ENCODE measurements at regions not wholly inside any gene's neighbourhood (a gene's known extent, or its start where the extent isn't known, plus 50 kb on each side); places are given as distances from the start of the nearest gene placed in this dataset.

DNA sequence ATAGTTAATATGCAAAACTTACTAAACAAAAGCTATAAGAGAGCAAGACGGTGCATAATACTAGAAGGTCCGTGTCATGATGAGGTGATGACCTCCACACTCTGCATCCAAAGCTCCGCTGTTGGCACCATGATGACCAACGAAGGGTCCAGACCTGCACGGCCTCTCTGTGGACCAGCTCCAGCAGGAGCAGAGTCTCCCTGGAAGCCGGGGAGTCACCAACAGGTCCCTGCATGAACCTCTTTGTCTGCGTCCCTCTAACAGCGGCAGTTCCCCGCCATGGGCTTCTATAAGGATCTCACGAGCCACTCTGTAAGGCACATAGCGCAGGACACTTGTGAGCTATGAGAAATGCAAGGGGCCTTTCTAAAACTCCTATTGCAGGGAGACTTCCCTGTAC lies 517.3 kb downstream of the BRD1 start:
- no peak for DNase-seq (ENCODE audit: low read depth in 2 of 2)

DNA sequence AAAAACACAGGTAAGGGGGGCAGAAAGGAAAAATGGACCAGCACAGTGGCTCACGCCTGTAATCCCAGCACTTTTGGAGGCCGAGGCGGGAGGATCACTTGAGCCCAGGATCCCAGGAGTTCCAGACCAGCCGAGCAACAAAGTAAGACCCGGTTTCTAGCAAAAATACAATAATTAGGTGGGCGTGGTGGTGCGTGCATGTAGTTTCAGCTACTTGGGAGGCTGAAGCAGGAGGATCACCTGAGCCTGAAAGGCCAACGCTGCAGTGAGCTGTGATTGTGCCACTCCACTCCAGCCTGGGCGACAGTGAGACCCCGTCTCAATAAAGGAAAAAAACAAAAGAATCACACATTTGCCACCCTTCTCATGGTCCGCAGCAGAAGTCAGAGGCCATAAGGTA lies 519.4 kb downstream of the BRD1 start:
- DNase-seq (ENCODE audit: low read depth in 2 of 2) = no peak

DNA sequence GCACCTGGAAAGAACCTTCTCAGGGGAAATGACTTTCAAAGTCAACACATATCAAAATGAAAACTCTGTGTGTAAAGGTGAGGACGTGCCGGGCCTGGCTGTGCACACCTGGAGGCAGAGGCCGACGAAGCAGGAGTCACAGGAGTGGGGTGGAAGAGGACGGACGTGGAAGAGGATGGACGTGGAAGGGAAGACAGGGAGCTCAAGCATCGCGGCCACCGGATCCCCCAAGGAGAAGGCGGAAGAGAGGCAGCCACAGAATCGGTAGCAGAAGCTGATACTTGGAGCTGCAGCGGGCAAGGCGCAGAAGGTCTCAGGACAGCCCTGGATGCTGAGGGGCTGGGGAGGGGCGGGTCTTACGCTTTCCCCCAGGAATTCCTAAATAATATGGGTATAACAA lies 519.8 kb downstream of the BRD1 start:
- DNase-seq (ENCODE audit: low read depth in 2 of 2) = no peak

DNA sequence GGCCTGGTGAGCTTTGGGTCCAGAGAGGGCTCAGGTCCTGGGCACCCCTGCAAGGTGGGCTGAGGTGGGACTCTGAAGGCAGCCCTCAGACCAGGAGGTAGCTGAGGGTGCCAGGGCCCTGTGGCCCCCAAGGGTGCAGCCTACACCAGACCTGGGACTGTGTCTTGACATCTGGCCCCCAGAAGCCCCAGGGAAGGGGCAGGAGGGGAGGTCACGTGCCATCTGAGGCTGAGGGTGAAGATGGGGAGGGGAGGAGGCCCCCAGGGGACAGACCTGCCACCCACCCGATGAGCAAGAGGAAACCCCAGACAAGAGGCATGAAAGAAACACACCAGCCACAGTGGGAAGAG lies 520.2 kb downstream of the BRD1 start:
- DNase-seq (ENCODE audit: low read depth in 2 of 2) = no peak

DNA sequence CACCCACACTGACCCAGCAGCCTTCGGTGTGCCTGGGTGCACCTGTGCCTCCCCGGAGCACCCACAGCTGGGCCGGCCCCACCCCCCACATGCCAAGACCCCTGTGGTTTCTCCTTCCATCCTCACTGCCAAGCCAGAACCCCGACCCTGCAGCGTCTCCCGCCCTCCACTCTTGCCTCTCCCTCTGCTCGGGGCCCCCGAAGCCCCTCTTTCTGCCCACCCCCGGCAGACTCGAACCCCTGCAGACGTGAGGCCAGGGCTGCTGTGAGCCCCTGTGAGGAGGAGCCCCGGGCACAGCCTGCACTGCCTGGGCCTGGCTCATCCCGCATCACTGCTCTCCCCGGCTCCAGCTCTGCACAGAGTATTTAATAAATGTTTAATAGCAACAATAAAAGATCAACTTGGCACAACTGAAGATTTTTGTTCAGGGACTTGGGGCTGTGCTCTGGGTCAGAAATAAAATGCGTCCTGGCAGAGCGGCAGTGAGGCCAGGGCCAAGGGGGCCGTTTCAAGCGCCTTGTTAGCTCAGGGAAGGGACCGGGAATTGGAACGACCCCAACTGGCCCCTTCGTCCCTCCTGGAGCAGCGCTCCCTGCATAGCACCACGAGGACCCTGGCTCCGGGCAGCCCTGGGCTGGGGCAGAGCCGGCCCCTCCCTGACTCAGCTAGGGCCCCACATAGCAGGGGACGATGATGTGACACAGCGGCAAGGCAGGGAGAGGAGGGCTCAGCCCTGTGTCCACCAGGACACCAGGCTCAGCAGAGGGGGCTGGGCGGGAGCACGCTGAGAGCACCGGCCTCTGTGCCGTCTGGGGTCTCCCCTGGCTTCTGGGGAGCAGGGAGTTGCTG lies 520.8 kb downstream of the BRD1 start:
- no peak for DNase-seq (ENCODE audit: low read depth in 2 of 2)

DNA sequence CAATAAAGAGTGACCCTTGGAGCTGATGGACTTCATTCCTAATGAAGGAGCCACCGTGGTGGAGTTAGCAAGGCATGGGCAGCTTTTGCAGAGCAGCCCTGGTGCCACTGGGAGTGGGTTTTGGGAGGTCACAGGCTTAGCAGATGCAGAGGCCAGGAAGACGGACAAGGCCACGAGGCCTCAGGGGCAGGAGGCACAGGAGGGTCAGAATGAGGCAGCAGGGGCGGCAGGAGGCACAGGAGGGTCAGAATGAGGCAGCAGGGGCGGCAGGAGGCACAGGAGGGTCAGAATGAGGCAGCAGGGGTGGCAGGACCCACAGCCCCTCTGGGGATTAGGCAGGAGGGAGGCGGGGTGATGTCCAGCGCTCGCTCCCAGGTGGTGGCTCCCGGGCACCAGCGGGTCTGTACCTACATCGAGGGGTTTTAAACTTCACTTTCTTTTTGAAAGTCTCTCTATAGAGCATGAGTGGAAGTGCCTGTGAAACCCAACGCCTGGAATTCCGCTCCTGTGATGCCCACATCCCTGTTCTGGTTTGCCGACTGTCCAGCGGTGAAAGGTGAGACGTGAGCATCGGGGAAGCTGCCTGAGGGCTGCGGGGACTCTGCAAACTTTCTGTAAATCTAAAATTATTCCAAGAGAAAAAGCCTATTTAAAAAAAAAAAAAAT lies 521.6 kb downstream of the BRD1 start:
- DNase-seq (ENCODE audit: low read depth in 2 of 2) = no peak

DNA sequence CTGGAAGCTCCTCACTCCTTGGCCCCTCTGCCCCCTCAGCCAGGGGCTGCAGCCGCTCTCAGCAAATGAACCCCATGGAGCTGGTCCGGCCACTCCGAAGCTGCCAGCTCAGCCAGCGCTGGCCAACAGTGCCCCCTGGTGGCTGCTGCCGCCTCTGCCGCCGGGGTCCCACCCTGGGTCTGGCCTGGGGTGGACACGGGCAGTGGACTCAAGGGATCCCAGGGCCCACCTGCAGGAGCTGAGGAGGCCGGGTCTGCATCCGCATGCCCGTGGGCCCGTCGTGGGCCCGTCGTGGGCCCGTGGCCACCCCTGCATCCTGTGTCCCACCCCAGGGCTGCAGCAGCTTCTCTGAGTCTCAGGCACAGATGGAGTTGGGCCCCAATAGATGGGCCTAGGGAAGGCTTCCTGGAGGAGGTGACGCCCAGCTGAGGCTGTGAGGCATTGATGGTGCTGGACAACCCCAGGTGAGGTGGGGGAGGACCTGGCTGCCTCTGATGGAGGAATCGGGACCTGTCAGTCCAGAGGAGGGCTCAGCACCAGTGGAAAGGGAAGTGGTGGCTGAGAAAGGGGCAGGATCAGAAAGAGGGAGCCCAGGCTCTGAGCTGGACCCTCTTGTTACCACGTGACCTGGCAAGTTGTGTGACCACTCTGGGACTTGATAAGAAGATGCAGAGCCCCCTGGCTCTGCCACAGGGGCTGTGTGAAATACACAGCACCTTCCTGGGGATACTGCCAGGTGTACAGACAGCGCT lies 522.3 kb downstream of the BRD1 start:
- DNase-seq (ENCODE audit: low read depth in 2 of 2) = peak in 1 of 2 donors; percentile 23

DNA sequence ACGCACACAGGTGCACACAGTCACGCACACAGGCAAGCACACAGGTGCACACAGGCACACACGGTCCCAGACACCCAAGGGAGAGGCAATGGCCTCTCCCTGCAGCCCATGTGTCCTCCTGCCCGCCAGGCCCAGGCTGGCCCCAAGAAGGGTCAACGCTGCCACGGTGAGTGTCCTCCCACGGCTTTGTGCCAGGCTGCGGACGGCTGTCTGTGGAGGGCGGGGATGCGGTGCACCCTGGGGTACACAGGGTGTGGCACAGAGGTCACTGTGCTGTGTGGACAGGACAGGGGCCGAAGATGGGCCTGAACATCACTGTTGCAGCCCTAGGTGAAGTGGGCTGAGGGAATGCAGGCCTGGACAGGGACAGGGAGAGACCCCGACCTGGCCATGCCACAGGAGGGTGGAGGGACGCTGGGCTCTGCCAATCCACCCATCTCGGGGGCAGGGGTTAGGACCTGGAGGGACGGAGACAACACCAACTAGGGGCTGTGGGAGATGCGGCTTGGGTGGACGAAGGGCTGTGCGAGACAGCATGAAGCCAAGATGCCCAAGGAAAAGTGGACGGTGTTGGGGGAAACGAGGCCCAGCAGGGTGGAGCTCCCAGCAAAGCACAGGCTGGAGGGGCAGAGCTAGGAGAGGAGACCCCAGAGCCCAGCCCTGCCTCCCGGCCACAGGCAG lies 523.8 kb downstream of the BRD1 start:
- no peak for DNase-seq (ENCODE audit: low read depth in 2 of 2)

DNA sequence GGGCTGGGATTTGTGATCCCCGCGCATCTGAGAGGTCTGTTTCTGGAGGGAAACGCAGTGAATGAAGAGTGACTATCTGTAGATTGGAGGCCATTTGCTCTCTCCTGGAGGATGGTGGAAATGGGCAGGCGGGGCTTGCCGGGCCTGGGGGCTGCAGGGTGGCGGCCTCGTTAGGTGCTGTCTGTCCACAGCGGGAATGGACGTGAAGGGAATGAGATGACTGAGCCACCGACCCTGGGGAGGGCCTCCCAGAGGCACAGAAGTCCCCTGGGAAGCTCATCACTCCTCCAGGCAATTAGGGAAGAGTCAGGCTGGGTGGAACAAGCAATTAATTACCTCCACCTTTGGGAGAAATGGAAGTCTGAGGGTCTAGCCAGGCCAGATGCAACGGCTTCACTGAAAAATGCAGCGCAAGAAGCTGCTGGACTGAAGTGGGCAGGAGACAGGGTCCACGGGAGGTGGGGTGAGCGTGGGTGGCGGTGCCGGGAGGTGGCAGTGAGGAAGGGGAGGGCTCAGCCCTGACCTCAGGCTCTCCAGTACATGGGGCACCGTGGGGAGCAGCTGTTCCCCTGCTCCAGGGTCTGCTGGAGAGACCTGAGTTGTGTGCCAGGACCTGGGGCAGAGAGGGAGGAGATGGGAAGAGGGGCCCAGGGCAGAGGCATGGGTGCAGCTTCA lies 524.5 kb downstream of the BRD1 start:
- no peak for DNase-seq (ENCODE audit: low read depth in 2 of 2)

DNA sequence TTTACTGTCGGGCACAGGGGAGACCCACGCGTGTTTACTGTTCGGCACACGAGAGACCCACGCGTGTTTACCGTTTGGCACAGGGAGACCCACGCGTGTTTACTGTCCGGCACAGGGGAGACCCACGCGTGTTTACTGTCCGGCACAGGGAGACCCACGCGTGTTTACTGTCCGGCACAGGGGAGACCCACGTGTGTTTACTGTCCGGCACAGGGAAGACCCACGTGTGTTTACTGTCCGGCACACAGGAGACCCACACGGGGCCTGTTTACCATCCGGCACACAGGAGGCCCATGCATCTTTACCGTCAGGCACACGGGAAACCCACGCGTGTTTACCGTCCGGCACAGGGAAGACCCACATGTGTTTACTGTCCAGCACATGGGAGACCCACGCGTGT lies 525.1 kb downstream of the BRD1 start:
- DNase-seq (ENCODE audit: low read depth in 2 of 2) = no peak

DNA sequence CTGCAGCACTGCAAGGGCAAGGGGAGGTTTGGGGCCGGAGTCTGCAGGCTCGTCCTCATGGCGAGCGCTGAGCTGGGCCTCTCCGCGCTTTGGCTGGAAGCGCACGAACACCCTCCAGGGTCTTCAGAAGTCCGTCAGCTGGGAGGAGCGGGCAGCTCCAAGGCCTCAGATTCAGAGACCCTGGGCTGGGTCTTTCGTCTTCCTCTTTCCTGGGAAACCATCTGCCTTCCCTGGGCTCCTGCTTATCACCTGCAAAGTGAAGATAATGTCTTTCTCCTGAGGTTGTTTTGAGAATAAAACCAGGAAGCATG lies 525.6 kb downstream of the BRD1 start:
- DNase-seq (ENCODE audit: low read depth in 2 of 2) = no peak

DNA sequence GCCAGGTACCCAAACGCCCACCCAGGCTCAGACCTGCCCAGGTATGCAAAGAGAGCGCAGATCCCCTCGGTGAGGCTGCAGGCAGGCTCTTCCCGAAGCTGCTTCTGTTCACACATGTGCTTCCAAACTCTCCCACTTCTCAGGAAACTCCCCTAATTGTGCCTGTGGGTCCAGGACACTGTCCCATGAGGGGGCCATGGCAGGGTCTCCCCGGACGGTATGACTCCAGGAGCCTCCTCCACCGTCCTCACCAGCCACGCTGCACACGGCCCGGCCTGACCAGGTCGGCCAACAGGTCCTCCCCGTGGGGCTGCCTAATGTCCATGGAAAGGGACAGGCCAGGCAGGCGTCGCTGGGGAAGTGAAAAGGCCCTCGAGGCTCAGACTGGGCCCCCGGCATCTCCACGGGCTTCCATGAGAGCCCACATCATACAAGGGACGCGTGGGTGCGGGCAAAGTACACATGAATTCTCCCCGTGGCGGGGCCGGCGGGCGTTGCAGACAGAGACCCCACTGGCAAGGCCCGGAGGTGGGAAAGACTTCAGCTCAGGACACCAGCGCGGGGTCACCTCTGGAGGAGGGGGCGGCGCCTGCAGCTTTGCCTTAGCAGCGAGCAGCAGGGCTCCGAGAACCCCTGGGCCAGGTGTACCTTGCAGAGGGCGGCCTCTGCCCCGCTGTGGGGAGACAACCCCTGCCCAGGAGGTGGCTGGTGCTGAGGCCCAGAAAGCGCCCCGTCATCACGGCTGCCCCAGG lies 526.1 kb downstream of the BRD1 start:
- no peak for DNase-seq (ENCODE audit: low read depth in 2 of 2)

DNA sequence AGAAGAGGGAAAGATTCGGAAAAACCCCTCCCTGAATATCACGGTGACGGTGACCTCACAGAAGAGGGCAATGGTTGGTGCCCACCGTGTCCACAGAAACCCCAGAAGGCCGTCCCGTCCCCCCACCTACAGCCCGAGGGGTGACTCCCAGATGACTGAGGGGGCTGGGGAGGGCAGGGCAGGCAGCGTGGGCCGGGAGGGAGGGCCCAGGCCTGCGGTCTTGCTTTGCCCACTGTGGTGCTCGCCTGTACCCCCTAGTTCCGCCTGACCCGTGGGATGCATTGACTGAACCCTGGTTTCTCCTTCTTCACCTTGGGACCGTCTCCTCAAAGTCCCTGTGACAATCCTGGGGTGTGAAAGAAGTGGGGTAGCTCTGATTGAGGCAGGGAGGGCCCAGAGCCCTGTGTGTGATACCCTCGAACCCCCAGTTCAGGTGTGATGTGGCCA lies 526.7 kb downstream of the BRD1 start:
- no peak for DNase-seq (ENCODE audit: low read depth in 2 of 2)

DNA sequence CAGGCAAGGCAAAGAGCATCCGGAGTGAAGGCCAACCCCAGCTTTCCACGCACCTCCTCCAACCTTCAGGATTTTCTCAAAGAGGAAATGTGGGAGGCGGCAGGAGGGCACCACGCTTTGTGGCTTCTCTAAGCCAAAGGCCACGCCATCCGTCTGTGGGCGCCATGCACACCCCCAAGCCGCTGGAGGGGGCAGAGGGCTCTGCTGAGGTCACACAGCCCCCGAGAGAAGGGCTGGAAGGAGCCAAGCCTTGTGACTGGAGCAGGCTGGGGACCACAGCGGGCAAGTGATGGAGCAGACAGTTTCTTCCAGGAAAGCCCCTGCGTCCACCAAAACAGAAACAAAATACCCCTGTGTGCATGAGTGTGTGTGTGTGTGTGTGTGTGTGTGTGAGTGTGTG lies 527.4 kb downstream of the BRD1 start:
- no peak for DNase-seq (ENCODE audit: low read depth in 2 of 2)

DNA sequence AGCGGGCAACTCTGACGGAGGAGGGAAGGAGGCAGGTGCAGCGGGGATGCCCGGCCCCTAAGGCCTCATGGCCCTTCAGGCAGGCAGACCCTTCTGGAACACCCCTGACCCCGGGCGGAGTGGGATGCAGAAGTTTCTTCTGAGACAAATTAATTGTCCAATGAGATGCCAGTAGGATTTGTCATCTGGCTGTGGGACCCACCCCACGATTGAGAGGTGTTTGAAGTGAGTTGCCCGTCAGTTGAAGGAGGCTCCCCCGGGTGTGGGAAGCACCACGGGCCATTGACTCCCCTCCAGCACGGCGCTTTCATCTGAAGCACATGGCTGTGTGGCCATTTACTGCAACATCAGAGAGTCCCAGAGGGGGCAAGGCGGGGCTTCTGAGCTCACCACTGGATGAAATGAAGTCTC lies 527.8 kb downstream of the BRD1 start:
- no peak for DNase-seq (ENCODE audit: low read depth in 2 of 2)

DNA sequence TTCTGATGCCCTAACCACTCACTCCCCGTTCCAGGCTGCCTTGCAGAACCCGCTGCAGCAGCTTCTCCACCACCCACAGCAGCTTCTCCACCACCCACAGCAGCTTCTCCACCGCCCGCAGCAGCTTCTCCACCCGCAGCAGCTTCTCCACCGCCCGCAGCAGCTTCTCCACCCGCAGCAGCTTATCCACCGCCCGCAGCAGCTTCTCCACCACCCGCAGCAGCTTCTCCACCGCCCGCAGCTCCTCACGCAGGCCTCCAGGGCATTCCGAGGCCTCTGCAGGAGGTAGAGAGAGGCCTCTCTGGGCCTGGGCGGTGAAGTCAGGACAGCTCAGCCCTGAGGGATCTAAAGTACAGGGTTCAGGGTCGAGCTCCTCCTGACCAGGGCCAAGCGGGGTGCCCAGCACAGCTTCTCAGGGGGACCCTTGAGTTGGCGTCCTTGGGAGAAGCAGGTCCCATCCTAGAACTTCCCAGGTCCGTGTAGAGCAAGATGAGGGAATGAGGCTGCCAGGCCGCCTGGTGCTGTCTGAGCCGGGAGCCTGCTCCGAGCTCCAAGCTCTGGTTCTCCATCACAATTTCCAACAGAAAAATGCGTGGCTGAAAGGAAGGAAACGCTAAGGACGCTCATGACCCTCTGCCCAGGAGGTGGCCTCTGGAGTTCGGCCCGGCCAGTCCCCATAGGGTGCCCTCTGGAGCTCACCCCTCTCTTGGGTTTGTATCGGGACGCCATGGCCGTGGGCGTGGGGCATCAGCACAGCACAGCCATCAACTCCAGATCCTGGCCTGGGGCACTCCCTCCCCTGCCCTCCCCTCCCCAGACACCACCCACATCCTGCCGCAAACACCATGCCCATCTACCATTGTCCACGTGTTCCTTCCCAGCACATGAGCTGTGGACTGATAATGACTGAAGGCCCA lies 528.6 kb downstream of the BRD1 start:
- DNase-seq (ENCODE audit: low read depth in 2 of 2) = no peak

DNA sequence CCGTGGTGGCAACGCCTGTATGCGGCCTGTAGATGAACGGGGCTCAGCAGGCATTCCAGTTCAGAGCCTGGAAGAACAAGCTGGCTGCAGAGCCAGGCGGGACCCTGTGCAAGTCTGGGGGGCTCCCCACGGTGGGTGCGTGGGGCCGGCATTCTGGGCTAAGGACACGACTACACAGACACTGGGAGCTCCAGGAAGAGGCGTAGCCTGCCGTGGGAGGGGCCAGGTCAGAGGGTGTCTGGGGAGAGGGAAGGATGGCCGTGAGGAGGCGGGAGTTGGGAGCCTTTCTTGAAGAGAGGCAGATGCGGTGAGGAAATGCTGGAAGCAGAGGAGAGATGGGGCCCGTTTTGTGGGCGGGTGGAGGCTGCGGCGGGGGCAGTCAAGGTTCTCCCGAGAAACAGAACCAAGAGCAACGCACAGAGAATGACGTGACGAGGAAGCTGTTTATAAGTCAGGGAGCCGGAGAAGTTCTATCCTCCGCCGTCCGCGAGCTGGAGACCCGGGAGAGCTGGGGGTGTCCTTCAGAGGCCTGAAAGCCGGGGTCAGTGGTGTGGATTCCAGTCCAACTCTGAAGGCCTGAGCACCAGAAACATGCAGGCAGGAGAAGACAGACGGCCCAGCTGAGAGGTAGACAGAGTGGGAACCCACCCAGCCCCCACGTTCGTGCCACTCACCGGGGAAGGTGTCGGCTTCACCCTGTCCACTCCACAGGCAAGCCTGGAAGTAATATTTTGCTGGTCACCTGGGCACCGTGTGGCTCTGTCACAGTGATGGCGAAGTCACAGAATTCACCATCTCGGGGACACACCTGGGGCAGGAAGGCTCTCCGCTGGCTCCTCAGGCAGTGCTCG lies 529.6 kb downstream of the BRD1 start:
- DNase-seq (ENCODE audit: low read depth in 2 of 2) = no peak

DNA sequence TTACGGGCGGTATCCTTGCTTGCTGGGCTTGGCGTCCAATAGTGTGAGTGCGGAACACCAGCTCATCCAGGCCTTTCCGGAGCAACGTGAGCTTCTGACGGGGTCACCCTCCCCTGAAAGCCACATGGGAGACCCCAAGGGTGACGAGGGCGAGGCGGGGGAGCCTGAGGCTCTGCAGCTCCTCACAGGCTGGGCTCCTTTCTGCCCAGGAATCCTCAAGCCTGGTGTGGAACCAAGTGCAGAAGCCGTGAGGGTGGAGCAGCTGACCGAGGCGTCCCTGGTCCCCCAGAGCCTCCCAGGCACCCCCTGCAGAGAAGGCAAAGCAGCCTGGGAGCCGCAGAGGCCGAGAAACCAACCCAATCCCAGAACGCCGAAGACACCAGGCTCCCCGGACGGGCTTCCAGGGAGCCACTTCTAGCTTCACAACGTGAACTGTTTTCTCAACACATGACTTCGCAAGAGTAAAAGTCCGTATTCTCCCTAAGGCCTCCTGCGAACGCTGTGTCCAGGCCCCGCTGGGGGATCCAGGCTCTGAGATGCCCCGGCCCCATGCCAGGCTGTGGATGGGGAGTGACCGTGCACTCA lies 530.3 kb downstream of the BRD1 start:
- no peak for DNase-seq (ENCODE audit: low read depth in 2 of 2)

Data from dermis microvascular lymphatic vessel endothelial cell (primary cell).